HepG2 (cell line): ENCODE measurements at regions not wholly inside any gene's neighbourhood (a gene's known extent, or its start where the extent isn't known, plus 50 kb on each side); places are given as distances from the start of the nearest gene placed in this dataset.

Source experiments
- ATF3 ChIP-seq: sonication (generic); formaldehyde crosslinking; IDR thresholded peaks from 2 replicates; pipeline ENCODE4 v1.4.0; 2020; ENCODE audit warnings: missing genetic modification reagents
- ATM ChIP-seq: fragments of 450-650 bp; IDR thresholded peaks from 2 replicates; pipeline ENCODE4 v1.7.1; 2017; ENCODE audit warnings: mild to moderate bottlenecking, borderline replicate concordance
- LRRFIP1 ChIP-seq: sonication (generic); formaldehyde crosslinking; conservative IDR thresholded peaks from 2 replicates; pipeline ENCODE4 v1.4.0; 2020; ENCODE audit warnings: missing genetic modification reagents
- NCOA1 ChIP-seq: sonication (generic); formaldehyde crosslinking; IDR thresholded peaks from 2 replicates; pipeline ENCODE4 v1.9.0; 2021; ENCODE audit warnings: missing genetic modification reagents
- NKX3-1 ChIP-seq: sonication (generic); formaldehyde crosslinking; IDR thresholded peaks from 2 replicates; pipeline ENCODE4 v1.5.0; 2020; ENCODE audit warnings: missing genetic modification reagents
- NR3C1 ChIP-seq: sonication (generic); formaldehyde crosslinking; IDR thresholded peaks from 2 replicates; pipeline ENCODE4 v1.4.0; 2020; ENCODE audit warnings: missing genetic modification reagents
- SP1 ChIP-seq, 2 experiments: fragments of 450-650 bp in 1 of 2; sonication (generic) in 1 of 2; formaldehyde crosslinking in 1 of 2; IDR thresholded peaks; 2 replicates each; pipeline versions ENCODE4 v1.4.0 to v1.6.1; 2016 to 2020; ENCODE audit warnings: missing genetic modification reagents in 1 of 2
- ZNF12 ChIP-seq: sonication (generic); formaldehyde crosslinking; IDR thresholded peaks from 2 replicates; pipeline ENCODE4 v1.5.0; 2020; ENCODE audit warnings: missing genetic modification reagents
- ZNF430 ChIP-seq: sonication (generic); formaldehyde crosslinking; IDR thresholded peaks from 2 replicates; pipeline ENCODE4 v1.9.0; 2021; ENCODE audit warnings: mild to moderate bottlenecking, missing genetic modification reagents
- ZNF646 ChIP-seq: sonication (generic); formaldehyde crosslinking; IDR thresholded peaks from 2 replicates; pipeline ENCODE4 v1.9.0; 2021; ENCODE audit warnings: mild to moderate bottlenecking, missing genetic modification reagents
- ZNF747 ChIP-seq: sonication (generic); formaldehyde crosslinking; IDR thresholded peaks from 2 replicates; pipeline ENCODE4 v1.8.1; 2023; ENCODE audit warnings: missing genetic modification reagents, mild to moderate bottlenecking, borderline replicate concordance
- small RNA-seq, 3 experiments: library from RNA; depleted of rRNA; stranded (forward); fragments of <200 nt; gene quantifications; one replicate each; pipeline ENCODE3, GENCODE V24; 2012; ENCODE audit warnings: low read depth in 2 of 3, low replicate concordance in 1 of 3; ENCODE audit not compliant: insufficient read length in 3 of 3, insufficient read depth in 2 of 3

- TF ChIP-seq NCOA1 (no peak), LRRFIP1 (CRISPR knock-in tag) (no peak), ZNF12 (CRISPR knock-in tag) (no peak), SP1 (IDR thresholded peaks at IDR 0.05) (no peak), SP1 (CRISPR knock-in tag; IDR thresholded peaks at IDR 0.05) (no peak), NKX3-1 (no peak), ZNF747 (CRISPR knock-in tag) (no peak), NR3C1 (CRISPR knock-in tag) (no peak), ATF3 (CRISPR knock-in tag) (no peak), ZNF430 (CRISPR knock-in tag) (no peak), ZNF646 (CRISPR knock-in tag) (no peak), ATM (no peak)
Observed at GRCh38 chr10:35693800-35694199, 51.7 kb upstream of the FZD8 start (continued).

Small RNA genes lying in the stretch of these regions (small RNA-seq; reads per million reads assigned to genes)
- 0 reads per million in 3 experiments for gene RF00019
- 0 reads per million in 3 experiments for gene RF00561
